ENCODE measurements at regions not wholly inside any gene's neighbourhood (a gene's known extent, or its start where the extent isn't known, plus 50 kb on each side); places are given as distances from the start of the nearest gene placed in this dataset.
A peak's percentile ranks its signal among the peaks of the same experiment; 100 is the strongest.

GRCh38 chr2:42860319-42861094 is 68.1 kb upstream of the HAAO start:
- DNase-seq (ENCODE audit: low spot score) (no peak), ATAC-seq (no peak)
- intact Hi-C loops (cut with DNase I), result no loop called here

- ATAC-seq, result no peak
- intact Hi-C loops (cut with DNase I), result no loop called here
Measured at GRCh38 chr2:42859791-42860190, 67.4 kb upstream of the HAAO start.

GRCh38 chr2:42859006-42859552 is 66.7 kb upstream of the HAAO start:
- ATAC-seq, result no peak
- intact Hi-C loops (cut with DNase I), result no loop called here
- DNase-seq (ENCODE audit: low spot score), result peak; percentile 74

More at GRCh38 chr2:42859791-42860190, 67.4 kb upstream of the HAAO start:
- DNase-seq (ENCODE audit: low spot score), result no peak

- DNase-seq (ENCODE audit: low spot score) (no peak), ATAC-seq (no peak)
- intact Hi-C loops (cut with DNase I), result no loop called here
Measured at GRCh38 chr2:42858140-42859005, 66.0 kb upstream of the HAAO start.

- no peak for DNase-seq (ENCODE audit: low spot score)
- no peak for ATAC-seq
- intact Hi-C loops (cut with DNase I), result no loop called here
Measured at GRCh38 chr2:42856891-42857632, 64.7 kb upstream of the HAAO start.

- DNase-seq (ENCODE audit: low spot score) (no peak), ATAC-seq (no peak)
- intact Hi-C loops (cut with DNase I), result no loop called here
Measured at GRCh38 chr2:42856106-42856860, 63.9 kb upstream of the HAAO start.

- ATAC-seq (no peak), DNase-seq (ENCODE audit: low spot score) (no peak)
- intact Hi-C loops (cut with DNase I), result no loop called here
Measured at GRCh38 chr2:42855221-42855970, 63.0 kb upstream of the HAAO start.

- DNase-seq (ENCODE audit: low spot score) (peak; percentile 80), ATAC-seq (peak; percentile 90)
- intact Hi-C loops (cut with DNase I), result no loop called here
Measured at GRCh38 chr2:42854207-42854818, 61.9 kb upstream of the HAAO start.

GRCh38 chr2:42853549-42854206 is 61.3 kb upstream of the HAAO start:
- intact Hi-C loops (cut with DNase I), result no loop called here
- DNase-seq (ENCODE audit: low spot score), result no peak
- peak; percentile 29 for ATAC-seq

GRCh38 chr2:42852798-42853197 is 60.4 kb upstream of the HAAO start:
- ATAC-seq, result no peak
- DNase-seq (ENCODE audit: low spot score), result no peak
- intact Hi-C loops (cut with DNase I), result no loop called here

- intact Hi-C loops (cut with DNase I), result no loop called here
- ATAC-seq, result no peak
- DNase-seq (ENCODE audit: low spot score), result no peak
Measured at GRCh38 chr2:42851740-42852250, 59.4 kb upstream of the HAAO start.

- DNase-seq (ENCODE audit: low spot score) (peak; percentile 54), ATAC-seq (no peak)
- intact Hi-C loops (cut with DNase I), result no loop called here
Measured at GRCh38 chr2:42851186-42851585, 58.8 kb upstream of the HAAO start.

GRCh38 chr2:42850016-42850805 is 57.8 kb upstream of the HAAO start:
- no peak for ATAC-seq
- DNase-seq (ENCODE audit: low spot score), result peak; percentile 45
- intact Hi-C loops (cut with DNase I), result no loop called here

- DNase-seq (ENCODE audit: low spot score), result peak; percentile 39
- no peak for ATAC-seq
- intact Hi-C loops (cut with DNase I), result no loop called here
Measured at GRCh38 chr2:42849311-42849710, 56.9 kb upstream of the HAAO start.

- intact Hi-C loops (cut with DNase I), result no loop called here
- ATAC-seq (no peak), DNase-seq (ENCODE audit: low spot score) (peak; percentile 46)
Measured at GRCh38 chr2:42848726-42849290, 56.4 kb upstream of the HAAO start.

GRCh38 chr2:42848265-42848664 is 55.9 kb upstream of the HAAO start:
- intact Hi-C loops (cut with DNase I), result no loop called here
- DNase-seq (ENCODE audit: low spot score) (peak; percentile 54), ATAC-seq (no peak)
